GM12878 (cell line): ENCODE measurements at regions not wholly inside any gene's neighbourhood (a gene's known extent, or its start where the extent isn't known, plus 50 kb on each side); places are given as distances from the start of the nearest gene placed in this dataset.

Experiments
- ATAC-seq: fragments of 200-7000 bp; cut with Tn5 transposase; 3 replicates; pipeline ENCODE4 v1.9.1; 2020; ENCODE audit warnings: mild to moderate bottlenecking, moderate library complexity
- BruUV-seq: library from RNA; stranded (reverse); fragments of 400-500 nt; replicated peaks from 2 replicates; lab custom pipeline; 2021; lab: Mats Ljungman, UMichigan
- CTCF ChIA-PET: fragments of 300-600 bp; sonication (Branson Sonifier 250); formaldehyde crosslinking; extraction: SDS; loops from one replicate; lab custom pipeline; 2021; ENCODE audit warnings: inconsistent platforms; lab: Yijun Ruan, JAX
- POLR2A ChIA-PET: fragments of 350-600 bp; formaldehyde crosslinking; extraction: SDS; loops from one replicate; lab custom pipeline; 2021; ENCODE audit warnings: inconsistent platforms; lab: Charles Lee
- RAD21 ChIA-PET: fragments of 300-600 bp; sonication (Branson Sonifier 250); formaldehyde crosslinking; loops from one replicate; lab custom pipeline; 2023; ENCODE audit warnings: antibody characterized with exemption; ENCODE audit not compliant: unreplicated experiment; lab: Charles Lee
- SMC1A ChIA-PET: fragments of 300-600 bp; sonication (Branson Sonifier 250); formaldehyde crosslinking; loops from one replicate; lab custom pipeline; 2023; ENCODE audit not compliant: unreplicated experiment, uncharacterized antibody; lab: Charles Lee
- DNase-seq: peaks from one replicate; pipeline ENCODE4 v3.0.0-alpha.2; 2011; ENCODE audit warnings: low read depth, low spot score
- FAIRE-seq: peaks from 3 replicates; lab custom pipeline; 2011; peaks lifted over from hg19 to GRCh38; lab: Jason Lieb, UNC
- H2AFZ ChIP-seq: 2 replicates; pipeline ENCODE4 v1.6.0; 2011; ENCODE audit warnings: low read depth, low read length, control low read depth; ENCODE audit not compliant: control insufficient read depth
- H3K27ac ChIP-seq: 2 replicates; pipeline ENCODE4 v1.5.1; 2011; ENCODE audit warnings: control low read depth; ENCODE audit not compliant: control insufficient read depth, insufficient read depth
- H3K27me3 ChIP-seq, 2 experiments: replicated peaks in 1 of 2; 2 replicates each; pipeline versions ENCODE4 v1.6.0 to v1.6.1; 2011; ENCODE audit warnings: low read length in 1 of 2; ENCODE audit not compliant: control insufficient read depth in 2 of 2, insufficient read depth in 2 of 2
- H3K36me3 ChIP-seq, 2 experiments: 2 replicates each; pipeline ENCODE4 v1.5.1; 2011; ENCODE audit warnings: low read length in 1 of 2; ENCODE audit not compliant: control insufficient read depth in 2 of 2, insufficient read depth in 2 of 2
- H3K4me1 ChIP-seq: 2 replicates; pipeline ENCODE4 v1.6.1; 2011; ENCODE audit warnings: mild to moderate bottlenecking, low read length, moderate library complexity, mixed read lengths; ENCODE audit not compliant: control insufficient read depth, insufficient read depth
- H3K4me2 ChIP-seq: 2 replicates; pipeline ENCODE4 v1.6.0; 2011; ENCODE audit warnings: control low read depth; ENCODE audit not compliant: control insufficient read depth, insufficient read depth
- H3K4me3 ChIP-seq: fragments of 200-600 bp; sonication (generic); 2 replicates; pipeline ENCODE4 v1.5.1; 2016
- H3K79me2 ChIP-seq: 2 replicates; pipeline ENCODE4 v1.6.0; 2011; ENCODE audit warnings: low read length; ENCODE audit not compliant: control insufficient read depth, insufficient read depth
- H3K9ac ChIP-seq: 2 replicates; pipeline ENCODE4 v1.8.0; 2011; ENCODE audit warnings: low read length, control low read depth, mixed read lengths; ENCODE audit not compliant: control insufficient read depth, insufficient read depth
- H3K9me3 ChIP-seq: replicated peaks from 3 replicates; pipeline ENCODE4 v1.5.1; 2011; ENCODE audit warnings: mild to moderate bottlenecking, low read length; ENCODE audit not compliant: control insufficient read depth, insufficient read depth
- H4K20me1 ChIP-seq: 2 replicates; pipeline ENCODE4 v1.6.0; 2011; ENCODE audit not compliant: control insufficient read depth, insufficient read depth
- ATF7 ChIP-seq: fragments of 450-650 bp; IDR thresholded peaks from 2 replicates; pipeline ENCODE4 v1.6.1; 2016; ENCODE audit warnings: low read depth, mild to moderate bottlenecking
- BCLAF1 ChIP-seq: fragments of 450-650 bp; IDR thresholded peaks from 2 replicates; pipeline ENCODE4 v1.6.1; 2017; ENCODE audit warnings: antibody characterized with exemption, mild to moderate bottlenecking, moderate library complexity
- CREM ChIP-seq: IDR thresholded peaks from 2 replicates; pipeline ENCODE4 v1.6.1; 2014; ENCODE audit warnings: antibody characterized with exemption, low read depth
- EED ChIP-seq: sonication (generic); IDR thresholded peaks from 2 replicates; pipeline ENCODE4 v1.6.1; 2016; ENCODE audit warnings: antibody characterized with exemption, low read depth
- IKZF2 ChIP-seq, 2 experiments: fragments of 450-650 bp; IDR thresholded peaks; 2 replicates each; pipeline ENCODE4 v1.6.1; 2017; ENCODE audit warnings: mild to moderate bottlenecking in 2 of 2, moderate library complexity in 2 of 2
- NKRF ChIP-seq: fragments of 450-650 bp; conservative IDR thresholded peaks from 2 replicates; pipeline ENCODE4 v1.6.1; 2017; ENCODE audit warnings: mild to moderate bottlenecking, moderate library complexity
- PRDM15 ChIP-seq: fragments of 450-650 bp; formaldehyde crosslinking; IDR thresholded peaks from 2 replicates; pipeline ENCODE4 v1.4.0; 2020; ENCODE audit warnings: mild to moderate bottlenecking, moderate library complexity
- RELB ChIP-seq: fragments of 450-650 bp; IDR thresholded peaks from 2 replicates; pipeline ENCODE4 v1.6.1; 2017; ENCODE audit warnings: low read depth, mild to moderate bottlenecking, moderate library complexity
- SIN3A ChIP-seq: IDR thresholded peaks from 2 replicates; pipeline ENCODE4 v1.6.1; 2012; ENCODE audit warnings: low read depth, low read length, improper control_type of control experiment
- SUPT20H ChIP-seq: IDR thresholded peaks from 2 replicates; pipeline ENCODE4 v1.6.1; 2011; ENCODE audit warnings: low read depth, mild to moderate bottlenecking, low read length, moderate library complexity, borderline replicate concordance; ENCODE audit not compliant: control insufficient read depth
- TCF3 ChIP-seq: IDR thresholded peaks from 2 replicates; pipeline ENCODE4 v1.6.1; 2012; ENCODE audit warnings: low read depth, mild to moderate bottlenecking, low read length, borderline replicate concordance; ENCODE audit not compliant: insufficient read depth
- WGBS: methylation state at CpG from one replicate; pipeline ENCODE4 v1.1.6; 2016; ENCODE audit warnings: low lambda C conversion rate; ENCODE audit not compliant: insufficient replicate concordance, insufficient coverage; ENCODE audit errors: missing lambda C conversion rate; 5-methylcytosine and 5-hydroxymethylcytosine counted together
- in situ Hi-C: fragments of 300-500 bp; cut with MboI; formaldehyde crosslinking; loops from 9 replicates; pipeline ENCODE4 v1.14.3; 2018; ENCODE audit warnings: mixed read lengths
- intact Hi-C: fragments of 100-400 bp; cut with micrococcal nuclease; formaldehyde crosslinking; loops from one replicate; pipeline ENCODE4 v1.14.2; 2022; ENCODE audit not compliant: unreplicated experiment

- in situ Hi-C loops (no loop called here), intact Hi-C loops (loop anchor here (1.0 to 10.0 kb wide), 3 partner anchors 70 to 241 kb away; partner anchors contain the start of gene GOLIM4)
- SMC1A ChIA-PET: interaction anchor here (0.7 to 6.6 kb wide), 27 partner anchors 12 to 454 kb away, joined by 3 to 186 read pairs (median 4); no protein-coding TSS in a partner anchor
- H4K20me1 ChIP-seq: no peaks in the 10 kb centered on the region
- H3K79me2 ChIP-seq: no peaks in the 10 kb centered on the region
- H2AFZ ChIP-seq: peak overlapping the region; percentile 85
- peak; percentile 87 for ATAC-seq
- H3K27me3 ChIP-seq: no peaks in the 10 kb centered on the region
- peak overlapping the region; percentile 20; the same call in 1 of the 2 replicates for H3K27ac ChIP-seq
- H3K4me2 ChIP-seq: peak overlapping the region; percentile 10
- CTCF ChIA-PET: interaction anchor here (0.6 to 8.3 kb wide), 30 partner anchors 8 to 399 kb away, joined by 3 to 318 read pairs (median 6); no protein-coding TSS in a partner anchor
- DNase-seq: peak; percentile 47
- POLR2A ChIA-PET: no interaction called here
- no TSS peak for BruUV-seq
- H3K9me3 ChIP-seq: no peaks in the 10 kb centered on the region
- H3K4me3 ChIP-seq: no peak overlapping the region
- RAD21 ChIA-PET: interaction anchor here (0.8 to 3.9 kb wide), 14 partner anchors 25 to 309 kb away, joined by 3 to 76 read pairs (median 4); partner anchors contain the start of gene GOLIM4
- no peaks in the 10 kb centered on the region for H3K4me1 ChIP-seq
- WGBS: 2% methylated on average over 6 of the region's 6 CpGs
- H3K36me3 ChIP-seq: no peaks in the 10 kb centered on the region
- FAIRE-seq: peak; percentile 83
- H3K9ac ChIP-seq: no peak overlapping the region
- no peak for TF ChIP-seq PRDM15 (CRISPR knock-in tag)
- TF ChIP-seq SIN3A: no peak
- no peak for TF ChIP-seq BCLAF1
- TF ChIP-seq NKRF: no peak
- no peak for TF ChIP-seq SUPT20H
- 0 out of 2 replicates have a peak, but pooled peaks have one; percentile 34 for TF ChIP-seq RELB
- TF ChIP-seq EED: no peak
- TF ChIP-seq IKZF2 (IDR thresholded peaks at IDR 0.05): no peak; a peak in 1 of 4 replicates
- TF ChIP-seq CREM: no peak
- 0 out of 2 replicates have a peak, but pooled peaks have one; percentile 15 for TF ChIP-seq ATF7
- no peak for TF ChIP-seq TCF3
Observed at GRCh38 chr3:168165390-168166269, 69.9 kb upstream of the GOLIM4 start.
